H1 (cell line): ENCODE measurements at regions not wholly inside any gene's neighbourhood (a gene's known extent, or its start where the extent isn't known, plus 50 kb on each side); places are given as distances from the start of the nearest gene placed in this dataset.

Experiments used
- CTCF ChIA-PET: fragments of 300-600 bp; sonication (Branson Sonifier 250); formaldehyde crosslinking; loops from one replicate; lab custom pipeline; 2021; ENCODE audit not compliant: partially characterized antibody; lab: Charles Lee
- POLR2A ChIA-PET: fragments of 300-600 bp; sonication (Branson Sonifier 250); formaldehyde crosslinking; loops from one replicate; lab custom pipeline; 2021; ENCODE audit warnings: inconsistent platforms; ENCODE audit not compliant: partially characterized antibody; lab: Charles Lee
- DNase-seq, 2 experiments: peaks; one replicate each; pipeline versions ENCODE4 v3.0.0 to v3.0.0-alpha.2; 2010 to 2022; ENCODE audit warnings: low spot score in 2 of 2, low read depth in 1 of 2, mixed read lengths in 1 of 2
- FAIRE-seq: peaks from 2 replicates; lab custom pipeline; 2011; peaks lifted over from hg19 to GRCh38; lab: Jason Lieb, UNC
- H2AFZ ChIP-seq: 2 replicates; pipeline ENCODE4 v1.8.1; 2012; ENCODE audit warnings: low read length, inconsistent platforms
- H2AK5ac ChIP-seq: 2 replicates; pipeline ENCODE4 v1.6.1; 2013; ENCODE audit warnings: low read depth, low read length
- H2BK120ac ChIP-seq: replicated peaks from 2 replicates; pipeline ENCODE3; 2013; ENCODE audit warnings: low read depth, low read length, inconsistent platforms
- H2BK12ac ChIP-seq: 2 replicates; pipeline ENCODE4 v1.6.1; 2013; ENCODE audit warnings: low read depth, low read length
- H2BK15ac ChIP-seq: 2 replicates; pipeline ENCODE4 v1.6.1; 2013; ENCODE audit warnings: low read length
- H2BK20ac ChIP-seq: 2 replicates; pipeline ENCODE4 v1.6.1; 2013; ENCODE audit warnings: low read length
- H2BK5ac ChIP-seq: 2 replicates; pipeline ENCODE4 v1.6.1; 2013; ENCODE audit warnings: low read depth, low read length
- H3K14ac ChIP-seq: 2 replicates; pipeline ENCODE4 v1.6.1; 2013; ENCODE audit warnings: inconsistent platforms; ENCODE audit not compliant: insufficient read length
- H3K18ac ChIP-seq: 2 replicates; pipeline ENCODE4 v1.6.1; 2013; ENCODE audit warnings: low read length; ENCODE audit errors: extremely low read depth
- H3K23ac ChIP-seq: 2 replicates; pipeline ENCODE4 v1.6.1; 2013; ENCODE audit warnings: inconsistent platforms; ENCODE audit not compliant: insufficient read length
- H3K23me2 ChIP-seq: 2 replicates; pipeline ENCODE4 v1.6.1; 2013; ENCODE audit warnings: low read depth, low read length
- H3K27ac ChIP-seq: 2 replicates; pipeline ENCODE4 v1.6.1; 2011; ENCODE audit warnings: low read depth, low read length, inconsistent platforms
- H3K27me3 ChIP-seq, 4 experiments: replicated peaks in 1 of 4; 1 replicate in 1 of 4; 2 replicates in 3 of 4; pipeline versions ENCODE4 v1.6.1 to v1.8.1; 2011 to 2013; ENCODE audit warnings: low read length in 3 of 4, mild to moderate bottlenecking in 3 of 4, inconsistent platforms in 2 of 4, mixed read lengths in 2 of 4, moderate library complexity in 1 of 4; ENCODE audit not compliant: control insufficient read depth in 3 of 4, insufficient read depth in 3 of 4; ENCODE audit errors: extremely low read depth in 1 of 4
- H3K36me3 ChIP-seq, 4 experiments: 2 replicates each; pipeline versions ENCODE4 v1.6.1 to v1.8.1; 2011 to 2013; ENCODE audit warnings: mild to moderate bottlenecking in 4 of 4, low read length in 3 of 4, moderate library complexity in 2 of 4, control low read depth in 1 of 4, inconsistent platforms in 1 of 4; ENCODE audit not compliant: insufficient read depth in 4 of 4, control insufficient read depth in 2 of 4
- H3K4ac ChIP-seq: replicated peaks from 2 replicates; pipeline ENCODE3; 2013; ENCODE audit warnings: low read length, low read depth, mixed read lengths, inconsistent platforms; ENCODE audit not compliant: insufficient read length
- H3K4me1 ChIP-seq, 4 experiments: replicated peaks in 1 of 4; 1 replicate in 1 of 4; 2 replicates in 3 of 4; pipeline versions ENCODE4 v1.6.1 to v1.8.1; 2011 to 2013; ENCODE audit warnings: low read length in 3 of 4, inconsistent platforms in 2 of 4, mixed read lengths in 1 of 4; ENCODE audit not compliant: insufficient read depth in 4 of 4, control insufficient read depth in 3 of 4
- H3K4me2 ChIP-seq, 2 experiments: 2 replicates each; pipeline versions ENCODE4 v1.6.1 to v1.8.1; 2011 to 2013; ENCODE audit warnings: low read depth in 2 of 2, low read length in 2 of 2, control low read depth in 1 of 2, inconsistent platforms in 1 of 2, mild to moderate bottlenecking in 1 of 2; ENCODE audit not compliant: insufficient read depth in 1 of 2
- H3K4me3 ChIP-seq, 4 experiments: fragments of 200-600, 300-600 bp in 1 of 4; sonication (generic), shearing (Covaris generic), sonication (Bioruptor Twin) in 1 of 4; 2 replicates each; pipeline versions ENCODE4 v1.5.1 to v1.8.1; 2011 to 2016; ENCODE audit warnings: low read length in 4 of 4, low read depth in 3 of 4, control low read depth in 2 of 4, inconsistent platforms in 2 of 4, mild to moderate bottlenecking in 2 of 4, mixed read lengths in 1 of 4, moderate library complexity in 1 of 4; ENCODE audit not compliant: insufficient read depth in 2 of 4; ENCODE audit errors: extremely low read depth in 1 of 4
- H3K56ac ChIP-seq: replicated peaks from 2 replicates; pipeline ENCODE3; 2013; ENCODE audit warnings: low read depth, mild to moderate bottlenecking, mixed read lengths, low read length, inconsistent platforms; ENCODE audit not compliant: insufficient read length
- H3K79me1 ChIP-seq: 2 replicates; pipeline ENCODE4 v1.6.1; 2013; ENCODE audit warnings: low read depth, low read length, control low read depth
- H3K79me2 ChIP-seq, 2 experiments: 2 replicates each; pipeline versions ENCODE4 v1.6.1 to v1.8.1; 2012 to 2013; ENCODE audit warnings: low read length in 2 of 2, mild to moderate bottlenecking in 2 of 2, inconsistent platforms in 1 of 2; ENCODE audit not compliant: insufficient read depth in 2 of 2, control insufficient read depth in 1 of 2
- H3K9ac ChIP-seq, 4 experiments: replicated peaks in 1 of 4; 1 replicate in 1 of 4; 2 replicates in 3 of 4; pipeline versions ENCODE4 v1.6.1 to v1.8.1; 2011 to 2013; ENCODE audit warnings: low read depth in 3 of 4, low read length in 3 of 4, control low read depth in 2 of 4, mild to moderate bottlenecking in 2 of 4, moderate library complexity in 2 of 4, inconsistent platforms in 1 of 4; ENCODE audit errors: extremely low read depth in 1 of 4
- H3K9me3 ChIP-seq, 2 experiments: 2 replicates each; pipeline versions ENCODE4 v1.6.1 to v1.8.1; 2012 to 2013; ENCODE audit warnings: mild to moderate bottlenecking in 2 of 2, moderate library complexity in 2 of 2, control low read depth in 1 of 2, inconsistent platforms in 1 of 2, low read depth in 1 of 2, low read length in 1 of 2, mixed read lengths in 1 of 2; ENCODE audit not compliant: insufficient read depth in 2 of 2
- H4K20me1 ChIP-seq, 2 experiments: replicated peaks in 1 of 2; 2 replicates each; pipeline versions ENCODE3 to v1.8.1; 2011 to 2013; ENCODE audit warnings: inconsistent platforms in 2 of 2, low read length in 2 of 2, mild to moderate bottlenecking in 1 of 2; ENCODE audit not compliant: insufficient read depth in 2 of 2, control insufficient read depth in 1 of 2
- H4K5ac ChIP-seq: 2 replicates; pipeline ENCODE4 v1.6.1; 2013; ENCODE audit warnings: low read length, low read depth, mixed read lengths, inconsistent platforms; ENCODE audit not compliant: insufficient read length
- H4K8ac ChIP-seq: 2 replicates; pipeline ENCODE4 v1.8.0; 2013; ENCODE audit warnings: mild to moderate bottlenecking, moderate library complexity, low read length, inconsistent platforms; ENCODE audit not compliant: insufficient read depth; ENCODE audit errors: extremely low read depth
- H4K91ac ChIP-seq: replicated peaks from 2 replicates; pipeline ENCODE3; 2013; ENCODE audit warnings: low read length, mixed read lengths, inconsistent platforms; ENCODE audit not compliant: insufficient read length
- ASH2L ChIP-seq: fragments of 200-600, 300-600 bp; sonication (generic); IDR thresholded peaks from one replicate; pipeline ENCODE4 v1.7.1; 2017; ENCODE audit warnings: low read length
- BACH1 ChIP-seq: IDR thresholded peaks from 2 replicates; pipeline ENCODE4 v1.6.1; 2012; ENCODE audit warnings: low read length, improper control_type of control experiment
- CBX5 ChIP-seq: fragments of 300-800, 300-1000 bp; sonication (generic); IDR thresholded peaks from 2 replicates; pipeline ENCODE4 v1.7.1; 2016; ENCODE audit warnings: antibody characterized with exemption, low read length, low read depth
- CHD1 ChIP-seq: IDR thresholded peaks from 2 replicates; pipeline ENCODE4 v1.6.1; 2012; ENCODE audit warnings: low read depth, low read length, improper control_type of control experiment
- HDAC2 ChIP-seq, 2 experiments: fragments of 300-600 bp in 1 of 2; sonication (generic) in 1 of 2; IDR thresholded peaks; 2 replicates each; pipeline ENCODE4 v1.6.1; 2011 to 2012; ENCODE audit warnings: low read depth in 2 of 2, low read length in 2 of 2, mild to moderate bottlenecking in 2 of 2, moderate library complexity in 2 of 2, borderline replicate concordance in 1 of 2, inconsistent platforms in 1 of 2
- KDM1A ChIP-seq: fragments of 200-600, 300-600 bp; sonication (generic); IDR thresholded peaks from 2 replicates; pipeline ENCODE4 v1.7.1; 2016; ENCODE audit warnings: mild to moderate bottlenecking, low read length, borderline replicate concordance
- MAFK ChIP-seq: IDR thresholded peaks from 2 replicates; pipeline ENCODE4 v1.6.1; 2012; ENCODE audit warnings: low read depth, mild to moderate bottlenecking, improper control_type of control experiment, low read length
- RBBP5 ChIP-seq: IDR thresholded peaks from 2 replicates; pipeline ENCODE4 v1.7.1; 2012; ENCODE audit warnings: low read depth, mild to moderate bottlenecking, inconsistent platforms, low read length, moderate library complexity, borderline replicate concordance
- SAP30 ChIP-seq: fragments of 300-600 bp; sonication (generic); IDR thresholded peaks from 2 replicates; pipeline ENCODE4 v1.7.1; 2012; ENCODE audit warnings: low read length, moderate library complexity, mild to moderate bottlenecking, inconsistent platforms; ENCODE audit not compliant: insufficient read depth, insufficient replicate concordance
- SRF ChIP-seq: IDR thresholded peaks from 2 replicates; pipeline ENCODE4 v1.6.1; 2011; ENCODE audit warnings: mild to moderate bottlenecking, low read depth, low read length, moderate library complexity
- TAF7 ChIP-seq: optimal IDR thresholded peaks from 2 replicates; pipeline ENCODE3; 2011; ENCODE audit warnings: low read depth, mild to moderate bottlenecking, inconsistent platforms, low read length, moderate library complexity, borderline replicate concordance
- TBP ChIP-seq: IDR thresholded peaks from 2 replicates; pipeline ENCODE4 v1.6.1; 2011; ENCODE audit warnings: low read depth, low read length, improper control_type of control experiment
- WGBS, 2 experiments: shearing (Covaris generic) in 1 of 2; methylation state at CpG; one replicate each; pipeline versions ENCODE4 v1.1.6 to v1.1.7; 2013 to 2015; ENCODE audit warnings: low lambda C conversion rate in 2 of 2, mixed read lengths in 2 of 2, inconsistent platforms in 1 of 2, low coverage in 1 of 2, missing lambda C conversion rate in 1 of 2; ENCODE audit not compliant: insufficient replicate concordance in 2 of 2, insufficient coverage in 1 of 2, insufficient read length in 1 of 2; ENCODE audit errors: extremely low coverage in 1 of 2, missing lambda C conversion rate in 1 of 2; 5-methylcytosine and 5-hydroxymethylcytosine counted together
- TF ChIP-seq, protein P1 (sequence below), 3 experiments: IDR thresholded peaks; 1 replicate in 2 of 3; 2 replicates in 1 of 3; pipeline versions ENCODE4 v1.5.1 to v1.6.1; 2011; ENCODE audit warnings: low read length in 3 of 3, mild to moderate bottlenecking in 3 of 3, inconsistent platforms in 2 of 3, low read depth in 1 of 3, moderate library complexity in 1 of 3; ENCODE audit not compliant: insufficient read depth in 1 of 3; ENCODE audit errors: control extremely low read depth in 1 of 3

DNA sequence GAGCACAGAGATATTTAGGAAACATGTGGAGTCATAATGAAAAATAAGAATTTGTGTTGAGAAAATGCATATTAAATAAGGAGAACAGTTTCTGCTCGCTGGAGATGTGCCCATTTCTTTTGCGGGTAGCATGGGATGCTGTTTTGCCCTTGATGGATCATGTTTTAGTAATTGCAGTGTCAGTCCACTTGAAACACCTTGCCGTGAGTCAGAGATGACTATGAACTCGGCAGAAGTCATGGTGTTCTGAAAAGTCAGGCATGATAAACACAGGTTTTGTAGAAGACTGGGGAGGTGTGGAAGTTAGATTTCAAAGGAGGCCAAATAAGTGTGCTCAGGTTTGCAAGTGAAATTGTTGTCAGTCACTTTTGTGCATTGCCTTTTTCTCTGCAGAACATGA is 315.0 kb upstream of the LRRC7 start:
- H3K18ac ChIP-seq: no peak overlapping the region
- no peak overlapping the region for H2BK15ac ChIP-seq
- FAIRE-seq: no peak
- no peak overlapping the region for H4K8ac ChIP-seq
- no peak overlapping the region for H2BK120ac ChIP-seq
- no peak overlapping the region for H2AFZ ChIP-seq
- no peak for DNase-seq
- H4K5ac ChIP-seq: no peak overlapping the region
- no peaks in the 10 kb centered on the region for H3K36me3 ChIP-seq
- no peak overlapping the region for H3K14ac ChIP-seq
- no peak overlapping the region for H3K27ac ChIP-seq
- CTCF ChIA-PET: no interaction called here
- H3K9ac ChIP-seq: no peak overlapping the region
- H2AK5ac ChIP-seq: no peak overlapping the region
- POLR2A ChIA-PET: no interaction called here
- H4K91ac ChIP-seq: no peak overlapping the region
- no peak overlapping the region for H3K4me2 ChIP-seq
- H2BK12ac ChIP-seq: no peak overlapping the region
- H3K23me2 ChIP-seq: no peaks in the 10 kb centered on the region
- H2BK20ac ChIP-seq: no peak overlapping the region
- H3K4me3 ChIP-seq: no peak overlapping the region
- H2BK5ac ChIP-seq: no peak overlapping the region
- H3K9me3 ChIP-seq: 0 out of 4 replicates have a peak, but pooled peaks cover 0 to 2% of the 10 kb centered on the region in 2 experiments
- H3K79me1 ChIP-seq: no peaks in the 10 kb centered on the region
- no peaks in the 10 kb centered on the region for H3K4me1 ChIP-seq
- no peak overlapping the region for H3K56ac ChIP-seq
- WGBS, 2 experiments: 72% methylated on average over 4 of the region's 4 CpGs; no CpG with 5 or more reads in 1 of the 2 experiments
- H4K20me1 ChIP-seq: no peaks in the 10 kb centered on the region
- H3K27me3 ChIP-seq: no peaks in the 10 kb centered on the region
- no peak overlapping the region for H3K23ac ChIP-seq
- no peaks in the 10 kb centered on the region for H3K79me2 ChIP-seq
- H3K4ac ChIP-seq: no peak overlapping the region
- TF ChIP-seq RBBP5 (no peak), ASH2L (no peak), TBP (no peak), KDM1A (no peak), SAP30 (no peak), TAF7 (no peak), HDAC2 (IDR thresholded peaks at IDR 0.05; ENCODE audit: borderline replicate concordance in 1 of 2, low read depth in 2 of 2, low read length in 2 of 2) (no peak), BACH1 (no peak), CBX5 (no peak), MAFK (no peak), CHD1 (no peak), SRF (no peak)
- TF ChIP-seq, protein P1, sequence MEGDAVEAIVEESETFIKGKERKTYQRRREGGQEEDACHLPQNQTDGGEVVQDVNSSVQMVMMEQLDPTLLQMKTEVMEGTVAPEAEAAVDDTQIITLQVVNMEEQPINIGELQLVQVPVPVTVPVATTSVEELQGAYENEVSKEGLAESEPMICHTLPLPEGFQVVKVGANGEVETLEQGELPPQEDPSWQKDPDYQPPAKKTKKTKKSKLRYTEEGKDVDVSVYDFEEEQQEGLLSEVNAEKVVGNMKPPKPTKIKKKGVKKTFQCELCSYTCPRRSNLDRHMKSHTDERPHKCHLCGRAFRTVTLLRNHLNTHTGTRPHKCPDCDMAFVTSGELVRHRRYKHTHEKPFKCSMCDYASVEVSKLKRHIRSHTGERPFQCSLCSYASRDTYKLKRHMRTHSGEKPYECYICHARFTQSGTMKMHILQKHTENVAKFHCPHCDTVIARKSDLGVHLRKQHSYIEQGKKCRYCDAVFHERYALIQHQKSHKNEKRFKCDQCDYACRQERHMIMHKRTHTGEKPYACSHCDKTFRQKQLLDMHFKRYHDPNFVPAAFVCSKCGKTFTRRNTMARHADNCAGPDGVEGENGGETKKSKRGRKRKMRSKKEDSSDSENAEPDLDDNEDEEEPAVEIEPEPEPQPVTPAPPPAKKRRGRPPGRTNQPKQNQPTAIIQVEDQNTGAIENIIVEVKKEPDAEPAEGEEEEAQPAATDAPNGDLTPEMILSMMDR (IDR thresholded peaks at IDR 0.05; ENCODE audit: control extremely low read depth in 1 of 3, insufficient read depth in 1 of 3, low read depth in 1 of 3, low read length in 3 of 3): no peak
